PC-9 (cell line): ENCODE measurements at regions not wholly inside any gene's neighbourhood (a gene's known extent, or its start where the extent isn't known, plus 50 kb on each side); places are given as distances from the start of the nearest gene placed in this dataset.

Experiments
- BruUV-seq: library from RNA; stranded (reverse); fragments of 400-500 nt; replicated peaks from 2 replicates; lab custom pipeline; 2021; lab: Mats Ljungman, UMichigan
- CTCF ChIA-PET: fragments of 300-600 bp; sonication (Branson Sonifier 250); formaldehyde crosslinking; loops from one replicate; lab custom pipeline; 2022; ENCODE audit warnings: antibody characterized with exemption; lab: Charles Lee
- POLR2A ChIA-PET: fragments of 300-600 bp; sonication (Branson Sonifier 250); formaldehyde crosslinking; loops from one replicate; lab custom pipeline; 2022; ENCODE audit warnings: antibody characterized with exemption; ENCODE audit not compliant: unreplicated experiment; lab: Charles Lee
- DNase-seq, 2 experiments: peaks; one replicate each; pipeline versions ENCODE4 v3.0.0 to v3.0.0-alpha.2; 2015 to 2022; ENCODE audit warnings: mixed read lengths in 1 of 2
- H2AFZ ChIP-seq: fragments of 200-600 bp; sonication (generic); 2 replicates; pipeline ENCODE4 v1.8.1; 2017; ENCODE audit warnings: antibody characterized with exemption
- H3F3A ChIP-seq: fragments of 200-600 bp; sonication (generic); 2 replicates; pipeline ENCODE4 v1.8.1; 2017; ENCODE audit warnings: antibody characterized with exemption, mild to moderate bottlenecking, low read depth; ENCODE audit not compliant: insufficient read depth
- H3K27ac ChIP-seq: fragments of 200-600 bp; sonication (generic); 2 replicates; pipeline ENCODE4 v1.6.1; 2016; ENCODE audit warnings: mixed run types
- H3K27me3 ChIP-seq: fragments of 200-600 bp; sonication (generic); 2 replicates; pipeline ENCODE4 v1.6.1; 2016; ENCODE audit warnings: low read depth, mixed run types; ENCODE audit not compliant: insufficient read depth
- H3K36me3 ChIP-seq: fragments of 200-600 bp; sonication (generic); 2 replicates; pipeline ENCODE4 v1.6.1; 2016; ENCODE audit warnings: low read depth, mixed run types
- H3K4me1 ChIP-seq: fragments of 200-600 bp; sonication (generic); replicated peaks from 2 replicates; pipeline ENCODE4 v1.6.1; 2016; ENCODE audit warnings: mixed run types; ENCODE audit not compliant: insufficient read depth
- H3K4me2 ChIP-seq: fragments of 200-600 bp; sonication (generic); 2 replicates; pipeline ENCODE4 v1.6.1; 2017; ENCODE audit warnings: mixed run types
- H3K4me3 ChIP-seq: fragments of 200-600 bp; sonication (generic); 2 replicates; pipeline ENCODE4 v1.6.1; 2016; ENCODE audit warnings: mixed run types
- H3K79me2 ChIP-seq: fragments of 200-600 bp; sonication (generic); 2 replicates; pipeline ENCODE4 v1.6.1; 2017; ENCODE audit warnings: low read depth, mixed run types
- H3K9me2 ChIP-seq: fragments of 200-600 bp; sonication (generic); 2 replicates; pipeline ENCODE4 v1.8.1; 2017; ENCODE audit warnings: mild to moderate bottlenecking; ENCODE audit not compliant: insufficient read depth
- H3K9me3 ChIP-seq: fragments of 200-600 bp; sonication (generic); 2 replicates; pipeline ENCODE4 v1.8.1; 2016; ENCODE audit warnings: low read depth; ENCODE audit not compliant: insufficient read depth
- H4K20me1 ChIP-seq: fragments of 200-600 bp; sonication (generic); 2 replicates; pipeline ENCODE4 v1.8.1; 2017; ENCODE audit not compliant: insufficient read depth
- EZH2 ChIP-seq: fragments of 200-600 bp; sonication (generic); IDR thresholded peaks from 2 replicates; pipeline ENCODE4 v1.8.0; 2017; ENCODE audit warnings: antibody characterized with exemption, low read depth
- intact Hi-C: fragments of 100-400 bp; cut with micrococcal nuclease; formaldehyde crosslinking; loops from one replicate; pipeline ENCODE4 v1.10.0; 2022; ENCODE audit not compliant: unreplicated experiment
- TF ChIP-seq, protein P1 (sequence below): fragments of 200-600 bp; sonication (generic); conservative IDR thresholded peaks from 2 replicates; pipeline ENCODE4 v1.6.1; 2017; ENCODE audit warnings: mixed run types, antibody characterized with exemption, mild to moderate bottlenecking, moderate library complexity

DNA sequence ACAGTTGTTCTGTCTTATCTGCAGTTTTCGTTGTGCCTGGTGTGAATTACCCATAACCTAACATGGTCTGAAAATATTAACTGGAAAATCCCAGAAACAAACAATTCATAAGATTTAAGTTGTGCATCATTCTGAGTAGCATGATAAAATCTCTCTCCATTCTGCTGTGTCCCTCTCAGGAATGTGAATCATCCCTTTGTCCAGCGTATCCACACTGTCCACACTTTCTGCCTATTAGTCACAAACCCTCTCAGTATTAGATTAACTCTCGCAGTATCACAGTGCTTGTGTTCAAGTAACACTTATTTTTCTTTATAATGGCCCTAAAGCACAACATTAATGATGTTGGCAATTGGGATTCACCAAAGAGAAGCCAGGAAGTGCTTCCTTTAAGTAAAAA, 203.2 kb downstream of the CGGBP1 start:
- H3K4me2 ChIP-seq, result no peak overlapping the region
- H2AFZ ChIP-seq, result no peak overlapping the region
- TF ChIP-seq, protein P1, sequence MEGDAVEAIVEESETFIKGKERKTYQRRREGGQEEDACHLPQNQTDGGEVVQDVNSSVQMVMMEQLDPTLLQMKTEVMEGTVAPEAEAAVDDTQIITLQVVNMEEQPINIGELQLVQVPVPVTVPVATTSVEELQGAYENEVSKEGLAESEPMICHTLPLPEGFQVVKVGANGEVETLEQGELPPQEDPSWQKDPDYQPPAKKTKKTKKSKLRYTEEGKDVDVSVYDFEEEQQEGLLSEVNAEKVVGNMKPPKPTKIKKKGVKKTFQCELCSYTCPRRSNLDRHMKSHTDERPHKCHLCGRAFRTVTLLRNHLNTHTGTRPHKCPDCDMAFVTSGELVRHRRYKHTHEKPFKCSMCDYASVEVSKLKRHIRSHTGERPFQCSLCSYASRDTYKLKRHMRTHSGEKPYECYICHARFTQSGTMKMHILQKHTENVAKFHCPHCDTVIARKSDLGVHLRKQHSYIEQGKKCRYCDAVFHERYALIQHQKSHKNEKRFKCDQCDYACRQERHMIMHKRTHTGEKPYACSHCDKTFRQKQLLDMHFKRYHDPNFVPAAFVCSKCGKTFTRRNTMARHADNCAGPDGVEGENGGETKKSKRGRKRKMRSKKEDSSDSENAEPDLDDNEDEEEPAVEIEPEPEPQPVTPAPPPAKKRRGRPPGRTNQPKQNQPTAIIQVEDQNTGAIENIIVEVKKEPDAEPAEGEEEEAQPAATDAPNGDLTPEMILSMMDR, result no peak
- no peak for TF ChIP-seq EZH2
- ChIA-PET CTCF (no interaction called here), POLR2A (no interaction called here)
- DNase-seq, result no peak
- H3K79me2 ChIP-seq, result no peaks in the 10 kb centered on the region
- H3K27me3 ChIP-seq, result no peaks in the 10 kb centered on the region
- no peaks in the 10 kb centered on the region for H4K20me1 ChIP-seq
- H3K4me1 ChIP-seq, result no peaks in the 10 kb centered on the region
- intact Hi-C loops, result no loop called here
- H3K9me2 ChIP-seq, result no peaks in the 10 kb centered on the region; the same call in 1 of the 2 replicates
- no peak overlapping the region for H3K4me3 ChIP-seq
- H3K36me3 ChIP-seq, result no peaks in the 10 kb centered on the region
- no peak overlapping the region for H3K27ac ChIP-seq
- no peaks in the 10 kb centered on the region; the same call in 1 of the 2 replicates for H3F3A ChIP-seq
- no peaks in the 10 kb centered on the region; the same call in 1 of the 2 replicates for H3K9me3 ChIP-seq
- BruUV-seq, result no TSS peak

DNA sequence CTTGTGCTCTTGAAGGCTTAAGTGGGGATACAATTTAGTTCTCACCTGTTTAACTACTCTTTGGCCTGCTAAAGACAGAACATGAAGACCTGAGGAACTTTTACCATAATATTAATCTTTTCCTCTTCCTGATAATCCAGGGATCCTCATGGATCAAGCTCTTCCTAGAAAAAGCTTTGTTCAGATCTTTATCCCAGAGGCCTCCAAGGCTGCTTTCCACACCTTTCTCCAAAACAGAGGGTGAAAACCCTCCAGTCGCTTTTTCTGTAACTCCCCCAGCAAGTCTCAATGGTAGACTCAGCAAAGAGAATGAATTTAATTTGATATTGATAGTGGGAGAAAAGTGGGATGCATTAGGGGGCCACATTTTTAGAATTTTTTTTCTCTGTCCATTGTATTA, 203.6 kb downstream of the CGGBP1 start:
- Histone ChIP-seq H3K9me2 (no peaks in the 10 kb centered on the region; the same call in 1 of the 2 replicates), H3K4me3 (no peak overlapping the region), H4K20me1 (no peaks in the 10 kb centered on the region), H3K27ac (no peak overlapping the region), H3K79me2 (no peaks in the 10 kb centered on the region), H3K9me3 (no peaks in the 10 kb centered on the region; the same call in 1 of the 2 replicates), H2AFZ (no peak overlapping the region), H3K36me3 (no peaks in the 10 kb centered on the region), H3K4me1 (no peaks in the 10 kb centered on the region), H3F3A (no peaks in the 10 kb centered on the region; the same call in 1 of the 2 replicates), H3K27me3 (no peaks in the 10 kb centered on the region), H3K4me2 (no peak overlapping the region)
- no peak for TF ChIP-seq EZH2
- TF ChIP-seq, protein P1, result no peak
- BruUV-seq, result no TSS peak
- no peak for DNase-seq
- intact Hi-C loops, result no loop called here
- ChIA-PET POLR2A (no interaction called here), CTCF (no interaction called here)

DNA sequence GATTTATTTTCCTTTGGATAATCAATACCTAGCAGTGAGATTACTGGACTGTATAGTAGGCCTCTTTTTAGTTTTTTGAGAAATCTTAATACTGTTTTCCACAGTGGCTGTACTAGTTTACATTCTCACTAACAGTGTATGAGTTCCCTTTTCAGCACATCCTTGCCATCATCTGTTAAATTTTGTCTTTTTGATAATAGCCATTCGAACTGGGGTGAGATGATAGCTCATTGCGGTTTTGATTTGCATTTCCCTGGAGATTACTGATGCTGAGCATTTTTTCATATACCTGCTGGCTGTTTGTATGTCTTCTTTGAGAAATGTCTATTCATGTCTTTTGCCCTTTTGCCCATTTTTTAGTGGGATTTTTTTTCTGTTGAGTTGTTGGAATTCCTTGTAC, 210.8 kb downstream of the CGGBP1 start:
- Histone ChIP-seq H3K9me2 (no peaks in the 10 kb centered on the region), H3K9me3 (no peaks in the 10 kb centered on the region), H3K79me2 (no peaks in the 10 kb centered on the region), H3F3A (no peaks in the 10 kb centered on the region), H4K20me1 (no peaks in the 10 kb centered on the region), H3K27me3 (no peaks in the 10 kb centered on the region), H3K36me3 (no peaks in the 10 kb centered on the region), H3K4me2 (no peak overlapping the region), H2AFZ (no peak overlapping the region), H3K4me3 (no peak overlapping the region), H3K4me1 (no peaks in the 10 kb centered on the region), H3K27ac (no peak overlapping the region)
- TF ChIP-seq, protein P1, result no peak
- TF ChIP-seq EZH2, result no peak
- POLR2A ChIA-PET, result no interaction called here
- BruUV-seq, result no TSS peak
- CTCF ChIA-PET, result no interaction called here
- intact Hi-C loops, result no loop called here
- DNase-seq, result no peak
